HG02973 (cell line): ENCODE measurements at regions not wholly inside any gene's neighbourhood (a gene's known extent, or its start where the extent isn't known, plus 50 kb on each side); places are given as distances from the start of the nearest gene placed in this dataset.

ENCODE experiments used
- ATAC-seq: cut with Tn5 transposase; IDR thresholded peaks from one replicate; pipeline ENCODE4 v1.9.1; 2021; ENCODE audit warnings: moderate library complexity; ENCODE audit not compliant: unreplicated experiment

DNA sequence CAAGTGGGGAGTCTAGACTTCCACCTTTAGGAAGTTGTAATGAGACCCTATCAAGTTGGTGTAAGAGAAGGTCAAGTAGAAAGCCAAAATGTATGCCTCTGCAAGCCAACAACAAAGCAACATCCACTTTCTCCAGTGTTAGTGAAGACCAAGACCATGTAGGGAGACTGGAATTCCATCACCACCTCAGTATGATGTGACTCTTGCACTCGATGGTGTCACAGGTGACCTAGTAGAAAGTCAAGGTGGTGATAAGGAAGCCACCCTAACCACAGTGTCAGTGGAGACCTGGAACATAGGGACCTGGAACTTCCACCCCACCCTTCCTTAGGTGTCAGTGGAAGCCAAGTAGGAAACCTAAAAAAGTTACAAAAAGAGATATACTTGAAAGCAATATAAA, 278.1 kb upstream of the KCNMB2 start:
- ATAC-seq: no peak

DNA sequence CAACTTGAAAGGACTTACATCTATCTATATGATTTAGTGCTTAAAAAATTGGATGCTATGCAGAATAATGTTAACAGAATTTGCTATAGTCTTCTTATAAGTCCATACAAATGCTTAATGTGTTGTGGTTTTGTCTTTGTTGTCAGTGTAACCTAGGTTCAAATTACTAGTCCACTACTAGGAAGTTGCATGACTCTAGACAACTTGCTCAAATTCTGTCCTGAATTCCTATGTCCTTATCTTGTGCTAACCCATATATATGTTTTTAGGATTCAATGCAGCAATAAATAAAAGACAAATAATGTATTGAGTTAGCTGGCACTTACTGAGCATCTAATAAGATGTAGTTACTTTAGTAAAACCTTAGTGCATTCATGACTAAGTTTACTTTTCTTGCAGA, 276.5 kb upstream of the KCNMB2 start:
- ATAC-seq: no peak

GRCh38 chr3:178260887-178261565, 275.2 kb upstream of the KCNMB2 start:
- ATAC-seq: no peak

DNA sequence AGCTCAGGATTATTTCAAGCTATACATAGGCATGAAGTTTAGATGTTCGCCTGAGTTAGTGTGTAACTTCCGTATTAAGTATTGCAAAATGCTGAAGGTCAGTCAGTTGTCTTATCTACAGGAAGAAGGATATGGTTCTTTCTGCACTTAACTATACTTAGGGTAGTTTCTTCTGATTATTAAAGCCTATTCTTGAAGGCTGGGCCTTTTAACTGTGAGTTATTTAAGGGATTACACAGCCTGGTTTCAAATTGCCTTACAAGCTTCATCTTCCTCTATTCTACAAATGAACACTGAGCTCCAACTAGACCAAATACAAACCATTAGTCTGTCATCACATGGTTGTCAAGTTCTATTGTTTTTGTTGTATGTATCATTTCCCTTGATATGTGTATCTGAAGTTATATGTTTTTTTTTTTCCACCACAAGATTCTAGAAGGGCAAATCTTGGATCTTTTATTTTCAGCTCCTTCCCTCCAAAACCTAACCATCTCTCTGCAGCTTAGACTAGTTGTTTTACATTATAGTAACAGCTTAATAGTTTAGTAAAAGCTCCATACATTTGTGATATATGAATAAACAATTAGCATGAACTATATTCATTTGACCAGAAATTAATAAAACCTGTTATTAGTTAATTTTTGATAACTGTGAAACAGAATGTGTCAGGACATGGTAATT, 272.9 kb upstream of the KCNMB2 start:
- no peak for ATAC-seq

- ATAC-seq: no peak
Measured at GRCh38 chr3:178267158-178267844, 268.9 kb upstream of the KCNMB2 start.

DNA sequence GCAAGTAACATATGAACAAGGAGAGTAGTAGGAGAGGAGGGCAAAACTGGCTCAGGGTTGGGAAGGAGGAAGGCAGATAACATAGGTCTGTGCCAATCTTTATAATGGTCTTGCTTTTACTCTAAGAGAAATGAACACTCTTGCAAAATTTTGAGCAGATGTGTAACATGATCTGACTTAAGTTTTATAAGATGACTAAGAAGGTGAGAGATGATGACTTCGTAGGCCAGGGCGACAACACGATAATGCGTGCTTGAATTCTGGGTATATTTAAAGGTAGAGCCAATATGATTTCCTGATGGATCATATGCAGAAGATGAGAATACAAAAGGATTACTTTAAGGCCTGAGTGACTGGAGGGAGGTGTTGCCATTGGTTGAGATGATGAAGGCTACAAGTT, 265.4 kb upstream of the KCNMB2 start:
- no peak for ATAC-seq

DNA sequence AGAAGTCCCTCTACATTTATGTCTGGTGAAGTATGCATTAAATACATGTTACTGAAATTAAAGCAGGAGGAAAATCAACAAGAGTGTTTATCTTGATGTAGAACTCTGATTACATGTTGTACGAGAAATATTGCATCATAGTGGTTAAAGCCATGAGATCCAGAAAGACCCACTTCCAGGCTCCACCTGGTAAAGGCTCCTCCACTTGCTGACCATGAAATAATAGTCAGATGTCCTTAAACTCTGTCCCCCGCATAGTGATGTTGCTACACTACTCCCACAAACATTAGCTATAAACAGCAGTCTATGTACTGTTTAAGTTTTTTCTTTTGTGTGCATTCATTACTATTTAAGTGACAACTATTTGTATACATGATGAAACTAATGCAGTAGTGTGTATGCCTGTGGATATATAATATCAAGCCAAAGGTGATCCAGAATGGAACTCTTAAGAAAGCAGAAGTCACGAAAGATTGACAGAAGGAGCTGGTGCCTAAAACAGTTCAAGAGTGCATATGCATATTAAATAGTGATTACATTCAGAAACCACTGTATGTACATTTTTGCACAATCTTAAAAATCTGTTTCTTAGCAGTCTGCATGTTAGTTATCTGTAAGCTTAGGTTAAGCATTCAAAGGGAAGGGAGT, 264.4 kb upstream of the KCNMB2 start:
- no peak for ATAC-seq

GRCh38 chr3:178272841-178273240, 263.4 kb upstream of the KCNMB2 start:
- no peak for ATAC-seq

GRCh38 chr3:178274711-178275110, 261.5 kb upstream of the KCNMB2 start:
- no peak for ATAC-seq

- ATAC-seq: no peak
Measured at GRCh38 chr3:178275311-178275710, 260.9 kb upstream of the KCNMB2 start.

- ATAC-seq: no peak
Measured at GRCh38 chr3:178275793-178276192, 260.4 kb upstream of the KCNMB2 start.

DNA sequence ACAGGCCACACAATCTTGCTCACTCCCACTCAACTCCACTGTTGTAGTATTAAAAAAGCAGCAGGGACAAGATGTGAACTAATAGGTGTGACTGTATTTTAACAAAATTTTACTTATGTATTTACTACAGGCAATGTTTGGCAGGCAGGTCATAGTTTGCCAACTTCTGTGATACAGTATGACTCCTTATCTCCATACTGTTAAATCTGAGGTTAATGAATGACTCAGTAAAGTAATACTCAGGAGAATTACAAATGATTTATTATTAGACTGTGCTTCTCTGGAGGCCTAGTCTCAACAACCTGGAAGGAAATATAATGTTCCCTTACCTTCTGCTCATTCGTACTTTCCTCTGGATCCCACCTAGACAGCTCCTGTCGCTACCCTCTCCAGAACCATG, 258.6 kb upstream of the KCNMB2 start:
- ATAC-seq: no peak

DNA sequence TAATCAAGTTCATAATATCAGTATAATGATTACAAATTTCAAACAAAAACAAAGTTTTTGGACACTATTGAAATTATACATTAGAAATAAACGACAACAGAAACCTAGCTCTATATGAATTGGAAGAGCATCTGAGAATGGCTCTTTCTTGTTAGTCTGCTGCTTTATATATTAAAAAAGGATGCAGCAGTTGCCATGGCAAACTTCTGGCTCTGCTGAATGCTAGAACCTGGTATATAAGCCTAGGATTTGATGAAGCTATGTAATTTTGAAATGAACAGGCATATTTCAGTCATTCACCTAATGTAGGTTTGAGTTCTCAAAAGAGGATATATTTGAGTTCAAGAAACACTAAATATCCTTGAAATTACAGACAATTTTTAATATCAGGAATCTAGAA, 252.7 kb upstream of the KCNMB2 start:
- no peak for ATAC-seq

DNA sequence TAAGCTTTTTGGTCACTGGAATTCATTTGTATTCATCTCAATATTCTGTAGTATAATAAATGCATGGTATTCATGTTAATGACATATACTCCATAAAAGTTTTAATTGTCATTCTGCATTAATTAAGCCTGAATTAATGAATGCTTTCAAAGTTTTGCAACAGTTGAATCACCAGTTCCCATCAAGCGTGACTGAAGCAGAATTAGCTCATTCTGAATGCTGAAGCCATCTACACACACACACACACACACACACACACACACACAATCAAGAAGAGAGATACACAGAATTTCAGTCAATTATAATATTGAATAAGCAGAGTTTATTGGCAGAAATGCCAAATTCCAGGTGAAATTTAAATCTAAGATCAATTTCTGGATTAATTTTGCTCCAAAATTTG, 252.1 kb upstream of the KCNMB2 start:
- ATAC-seq: no peak

GRCh38 chr3:178288074-178288473, 248.2 kb upstream of the KCNMB2 start:
- no peak for ATAC-seq

GRCh38 chr3:178289544-178290160, 246.6 kb upstream of the KCNMB2 start:
- ATAC-seq: no peak

DNA sequence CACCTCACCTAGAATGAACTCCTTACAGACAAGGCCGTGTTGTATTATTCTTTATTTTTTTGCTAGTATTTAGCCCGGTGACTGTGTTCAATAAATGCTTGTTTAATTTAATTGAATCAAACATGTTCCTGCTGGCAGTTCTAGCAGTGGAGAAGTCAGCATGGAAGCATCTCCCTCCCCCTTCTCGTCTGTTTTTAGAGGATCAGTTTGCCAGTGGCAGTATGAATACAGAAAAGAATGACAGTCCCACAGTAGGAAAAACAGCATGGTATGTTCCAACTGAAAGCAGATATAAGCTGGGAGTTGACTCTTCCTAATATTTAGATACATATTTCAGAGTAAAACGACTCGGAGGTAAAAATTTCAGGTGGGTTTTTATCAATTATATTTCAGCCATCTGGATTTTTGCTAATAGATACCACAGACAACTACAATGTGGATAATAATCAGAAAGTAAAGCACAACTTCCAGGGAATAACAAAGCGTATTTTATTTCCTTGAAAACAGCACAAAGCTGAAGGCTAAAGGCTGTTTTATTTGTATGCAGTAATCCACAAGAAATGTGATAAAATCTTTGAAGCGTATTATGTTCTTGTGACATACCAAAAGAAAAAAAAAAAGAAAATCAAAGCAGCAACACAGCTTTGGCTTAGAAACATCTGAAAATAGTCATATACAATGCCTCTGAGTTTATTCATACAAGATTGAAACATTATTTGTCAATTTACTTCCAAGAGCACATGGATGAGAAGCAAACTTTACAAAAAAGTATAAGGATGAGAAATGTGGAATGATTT, 244.5 kb upstream of the KCNMB2 start:
- ATAC-seq: no peak

- no peak for ATAC-seq
Measured at GRCh38 chr3:178295292-178295912, 240.8 kb upstream of the KCNMB2 start.

DNA sequence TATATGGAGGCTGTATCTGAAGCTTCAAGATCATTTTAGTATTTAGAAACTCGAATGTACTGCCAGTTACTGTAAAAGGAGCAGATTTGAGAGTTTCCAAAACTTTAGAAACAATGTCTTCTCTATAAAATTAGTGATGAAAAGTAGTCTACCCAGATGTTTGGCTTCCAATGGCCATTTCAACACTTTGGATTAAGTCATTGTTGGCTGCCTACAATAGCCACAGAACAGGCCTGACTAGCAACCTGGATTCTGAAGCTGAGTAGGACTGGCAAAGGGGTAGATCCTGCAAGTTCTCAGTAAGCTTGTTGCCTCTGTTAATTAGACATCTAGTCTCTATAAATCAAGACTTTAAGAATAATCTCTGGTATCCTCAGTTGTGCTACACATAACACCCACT, 239.0 kb upstream of the KCNMB2 start:
- no peak for ATAC-seq

GRCh38 chr3:178297740-178298139, 238.5 kb upstream of the KCNMB2 start:
- no peak for ATAC-seq
